ENCODE measurements at regions not wholly inside any gene's neighbourhood (a gene's known extent, or its start where the extent isn't known, plus 50 kb on each side); places are given as distances from the start of the nearest gene placed in this dataset.

DNA sequence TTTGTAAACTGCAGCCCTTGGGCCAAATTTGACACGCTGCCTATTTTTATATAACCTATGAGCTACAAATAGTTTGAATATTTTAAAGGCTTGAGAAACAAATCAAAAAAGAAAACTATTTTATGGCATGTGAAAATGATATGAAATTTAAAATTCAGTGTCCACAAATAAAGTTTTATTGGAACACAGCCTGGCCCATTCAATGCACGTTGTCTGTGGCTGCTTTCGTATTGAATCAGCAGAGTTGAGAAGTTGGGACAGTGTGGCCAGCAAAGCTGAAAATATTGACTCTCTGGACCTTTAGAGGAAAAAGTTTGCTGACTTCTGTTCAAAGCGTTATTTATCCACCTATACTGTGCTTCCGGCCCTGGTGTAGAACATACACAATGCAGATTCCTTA lies 654.2 kb downstream of the MED13L start:
- TF ChIP-seq, protein P1, sequence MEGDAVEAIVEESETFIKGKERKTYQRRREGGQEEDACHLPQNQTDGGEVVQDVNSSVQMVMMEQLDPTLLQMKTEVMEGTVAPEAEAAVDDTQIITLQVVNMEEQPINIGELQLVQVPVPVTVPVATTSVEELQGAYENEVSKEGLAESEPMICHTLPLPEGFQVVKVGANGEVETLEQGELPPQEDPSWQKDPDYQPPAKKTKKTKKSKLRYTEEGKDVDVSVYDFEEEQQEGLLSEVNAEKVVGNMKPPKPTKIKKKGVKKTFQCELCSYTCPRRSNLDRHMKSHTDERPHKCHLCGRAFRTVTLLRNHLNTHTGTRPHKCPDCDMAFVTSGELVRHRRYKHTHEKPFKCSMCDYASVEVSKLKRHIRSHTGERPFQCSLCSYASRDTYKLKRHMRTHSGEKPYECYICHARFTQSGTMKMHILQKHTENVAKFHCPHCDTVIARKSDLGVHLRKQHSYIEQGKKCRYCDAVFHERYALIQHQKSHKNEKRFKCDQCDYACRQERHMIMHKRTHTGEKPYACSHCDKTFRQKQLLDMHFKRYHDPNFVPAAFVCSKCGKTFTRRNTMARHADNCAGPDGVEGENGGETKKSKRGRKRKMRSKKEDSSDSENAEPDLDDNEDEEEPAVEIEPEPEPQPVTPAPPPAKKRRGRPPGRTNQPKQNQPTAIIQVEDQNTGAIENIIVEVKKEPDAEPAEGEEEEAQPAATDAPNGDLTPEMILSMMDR (IDR thresholded peaks at IDR 0.05; ENCODE audit: low read length, missing control alignments), result no peak
- no peak for DNase-seq (ENCODE audit: low read depth)
- H3K4me3 ChIP-seq (replicated peaks; ENCODE audit: low read depth, low read length), result no peak overlapping the region

DNA sequence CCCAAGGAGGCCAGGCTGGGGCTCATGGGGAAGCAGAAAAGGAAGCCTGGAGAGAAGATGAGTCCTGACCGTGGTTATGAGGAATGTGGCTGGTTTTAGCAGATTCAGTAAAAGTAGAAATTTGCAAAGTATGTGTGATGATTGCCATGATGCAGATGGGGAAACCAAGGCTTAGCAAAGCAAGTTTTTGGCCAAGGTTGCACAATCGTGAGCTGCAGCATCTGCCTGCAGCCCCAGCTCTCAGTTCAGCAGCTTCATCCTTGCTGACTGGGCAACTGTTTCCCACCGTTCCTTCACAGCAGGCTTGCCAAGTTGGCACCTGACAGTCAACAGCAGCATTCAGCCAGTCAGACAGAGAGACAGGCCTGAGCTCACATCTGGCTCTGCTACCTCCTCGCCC lies 656.7 kb downstream of the MED13L start:
- no peak overlapping the region for H3K4me3 ChIP-seq (replicated peaks; ENCODE audit: low read depth, low read length)
- TF ChIP-seq, protein P1 (IDR thresholded peaks at IDR 0.05; ENCODE audit: low read length, missing control alignments), result no peak
- no peak for DNase-seq (ENCODE audit: low read depth)

DNA sequence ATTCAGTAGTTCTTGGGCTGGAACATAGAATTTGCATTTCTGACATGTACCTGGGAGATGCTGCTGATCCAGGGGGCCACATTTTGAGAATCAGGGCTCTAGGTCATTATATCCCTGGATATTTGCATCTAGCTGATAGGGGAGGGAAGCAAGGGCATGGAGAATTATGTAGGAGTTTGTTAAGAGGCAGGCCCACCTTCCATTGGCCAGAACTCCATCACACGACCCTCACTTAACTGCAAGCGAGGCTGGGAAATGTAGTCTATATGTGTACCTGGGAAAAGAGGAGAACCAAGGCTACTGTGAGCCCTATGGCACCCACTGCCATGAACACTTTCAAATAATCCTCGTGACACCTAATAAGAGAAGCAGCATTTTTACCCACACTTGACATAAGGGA lies 657.6 kb downstream of the MED13L start:
- TF ChIP-seq, protein P1 (IDR thresholded peaks at IDR 0.05; ENCODE audit: low read length, missing control alignments), result no peak
- no peak overlapping the region for H3K4me3 ChIP-seq (replicated peaks; ENCODE audit: low read depth, low read length)
- no peak for DNase-seq (ENCODE audit: low read depth)

DNA sequence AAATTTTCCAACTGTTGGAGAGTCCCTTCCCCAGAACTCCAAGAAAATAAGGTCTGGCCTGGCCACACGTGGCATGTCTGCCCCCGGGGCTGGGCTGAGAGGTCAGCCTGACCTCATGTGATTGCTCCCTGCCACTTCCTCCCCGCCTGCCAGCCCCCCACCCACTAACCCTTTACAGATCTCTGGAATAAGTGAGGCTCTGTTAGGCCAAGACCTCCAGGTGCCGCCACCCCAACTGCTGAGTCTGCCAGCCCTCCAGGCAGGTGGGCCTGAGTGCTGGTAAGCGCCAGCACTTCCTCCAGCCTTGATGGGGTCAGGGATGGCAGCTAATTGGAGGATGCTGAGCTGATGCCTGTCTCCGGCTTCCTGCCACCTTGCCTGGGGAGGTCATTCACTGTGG lies 658.4 kb downstream of the MED13L start:
- no peak overlapping the region for H3K4me3 ChIP-seq (replicated peaks; ENCODE audit: low read depth, low read length)
- TF ChIP-seq, protein P1 (IDR thresholded peaks at IDR 0.05; ENCODE audit: low read length, missing control alignments), result no peak
- no peak for DNase-seq (ENCODE audit: low read depth)

DNA sequence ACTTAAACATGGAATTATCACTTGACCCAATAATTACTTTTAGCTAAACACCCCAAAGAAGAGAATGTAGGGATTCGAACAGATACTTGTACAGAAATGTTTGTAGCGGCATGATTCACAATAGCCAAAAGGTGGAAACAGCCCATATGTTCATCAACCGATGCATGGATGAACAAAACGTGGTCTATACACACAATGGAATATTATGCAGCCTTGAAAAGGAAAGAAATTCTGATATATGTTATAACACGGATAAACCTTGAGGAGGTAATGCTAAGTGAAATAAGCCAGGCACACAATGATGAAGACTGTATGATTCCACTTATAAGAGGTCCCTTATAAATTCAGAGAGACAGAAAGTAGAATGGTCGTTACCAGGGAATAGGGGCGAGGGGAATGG lies 659.4 kb downstream of the MED13L start:
- H3K4me3 ChIP-seq (replicated peaks; ENCODE audit: low read depth, low read length), result no peak overlapping the region
- TF ChIP-seq, protein P1 (IDR thresholded peaks at IDR 0.05; ENCODE audit: low read length, missing control alignments), result no peak
- DNase-seq (ENCODE audit: low read depth), result no peak

DNA sequence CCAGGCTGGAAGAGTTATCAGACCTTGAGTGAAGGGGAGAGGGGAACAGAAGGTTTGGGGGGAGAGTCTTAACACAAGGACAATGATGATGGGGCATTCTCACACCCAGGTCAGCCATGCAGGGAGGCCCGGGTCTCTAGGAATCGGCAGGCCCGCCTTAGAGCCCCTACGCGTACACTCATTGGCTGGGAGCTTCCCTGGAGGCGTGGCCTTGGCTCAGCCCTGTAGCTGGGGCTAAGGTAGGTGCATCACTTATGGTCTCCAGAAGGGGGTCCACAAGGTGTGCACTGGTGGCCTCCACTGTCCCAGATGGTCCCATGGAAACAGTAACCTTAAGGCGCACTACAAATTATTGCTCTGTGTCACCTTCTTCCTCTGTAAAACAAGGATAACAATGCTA lies 660.1 kb downstream of the MED13L start:
- H3K4me3 ChIP-seq (replicated peaks; ENCODE audit: low read depth, low read length), result no peak overlapping the region
- TF ChIP-seq, protein P1 (IDR thresholded peaks at IDR 0.05; ENCODE audit: low read length, missing control alignments), result no peak
- DNase-seq (ENCODE audit: low read depth), result no peak

DNA sequence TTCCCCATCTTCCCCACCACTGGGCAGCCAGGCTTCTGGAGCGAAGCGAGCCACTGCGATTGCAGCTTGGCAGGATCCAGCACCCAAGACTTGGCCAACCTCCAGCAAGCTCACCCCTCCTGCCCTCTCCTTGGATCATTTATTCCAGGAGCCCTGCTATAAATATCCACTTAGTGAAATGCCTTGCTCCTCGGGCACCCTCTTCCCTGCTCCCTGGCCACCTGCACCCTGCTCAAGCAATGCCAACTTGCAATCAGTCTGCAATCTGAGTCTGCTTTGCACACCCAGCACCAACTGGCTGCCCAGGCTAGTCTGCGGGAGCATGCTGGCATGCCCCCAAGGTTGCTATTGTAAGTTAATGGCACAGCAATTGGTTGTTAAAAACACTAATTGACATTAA lies 666.0 kb downstream of the MED13L start:
- TF ChIP-seq, protein P1 (IDR thresholded peaks at IDR 0.05; ENCODE audit: low read length, missing control alignments), result no peak
- DNase-seq (ENCODE audit: low read depth), result no peak
- no peak overlapping the region for H3K4me3 ChIP-seq (replicated peaks; ENCODE audit: low read depth, low read length)
